ENCODE measurements at regions not wholly inside any gene's neighbourhood (a gene's known extent, or its start where the extent isn't known, plus 50 kb on each side); places are given as distances from the start of the nearest gene placed in this dataset.

GRCh38 chr11:98587884-98588283 lies 432.9 kb upstream of the CNTN5 start:
- H2AFZ ChIP-seq (ENCODE audit: low read depth, low read length), result no peak overlapping the region
- no peaks in the 10 kb centered on the region for H3K9me3 ChIP-seq (ENCODE audit: low read length)
- no peaks in the 10 kb centered on the region for H3K36me3 ChIP-seq (ENCODE audit: insufficient read depth, low read length)
- H3K27me3 ChIP-seq (ENCODE audit: insufficient read depth, low read length), result no peaks in the 10 kb centered on the region
- H3K4me1 ChIP-seq (ENCODE audit: insufficient read depth, low read length), result no peaks in the 10 kb centered on the region
- H3K4me3 ChIP-seq (ENCODE audit: low read length), result no peak overlapping the region

GRCh38 chr11:98589967-98590366 lies 430.8 kb upstream of the CNTN5 start:
- Histone ChIP-seq H3K4me3 (ENCODE audit: low read length) (no peak overlapping the region), H3K4me1 (ENCODE audit: insufficient read depth, low read length) (no peaks in the 10 kb centered on the region), H3K27me3 (ENCODE audit: insufficient read depth, low read length) (no peaks in the 10 kb centered on the region), H3K9me3 (ENCODE audit: low read length) (no peaks in the 10 kb centered on the region), H2AFZ (ENCODE audit: low read depth, low read length) (no peak overlapping the region), H3K36me3 (ENCODE audit: insufficient read depth, low read length) (no peaks in the 10 kb centered on the region)

- Histone ChIP-seq H3K4me1 (ENCODE audit: insufficient read depth, low read length) (no peaks in the 10 kb centered on the region), H2AFZ (ENCODE audit: low read depth, low read length) (no peak overlapping the region), H3K9me3 (ENCODE audit: low read length) (no peaks in the 10 kb centered on the region), H3K4me3 (ENCODE audit: low read length) (no peak overlapping the region), H3K27me3 (ENCODE audit: insufficient read depth, low read length) (no peaks in the 10 kb centered on the region), H3K36me3 (ENCODE audit: insufficient read depth, low read length) (no peaks in the 10 kb centered on the region)
These were observed 420.6 kb upstream of the CNTN5 start for GRCh38 chr11:98600103-98600502.

- Histone ChIP-seq H3K36me3 (ENCODE audit: insufficient read depth, low read length) (no peaks in the 10 kb centered on the region), H2AFZ (ENCODE audit: low read depth, low read length) (no peak overlapping the region), H3K9me3 (ENCODE audit: low read length) (no peaks in the 10 kb centered on the region), H3K4me1 (ENCODE audit: insufficient read depth, low read length) (no peaks in the 10 kb centered on the region), H3K4me3 (ENCODE audit: low read length) (no peak overlapping the region), H3K27me3 (ENCODE audit: insufficient read depth, low read length) (no peaks in the 10 kb centered on the region)
These were observed 419.7 kb upstream of the CNTN5 start for GRCh38 chr11:98600786-98601773.

GRCh38 chr11:98616098-98616655 lies 404.6 kb upstream of the CNTN5 start:
- Histone ChIP-seq H3K4me3 (ENCODE audit: low read length) (no peak overlapping the region), H3K27me3 (ENCODE audit: insufficient read depth, low read length) (no peaks in the 10 kb centered on the region), H2AFZ (ENCODE audit: low read depth, low read length) (no peak overlapping the region), H3K9me3 (ENCODE audit: low read length) (no peaks in the 10 kb centered on the region), H3K4me1 (ENCODE audit: insufficient read depth, low read length) (no peaks in the 10 kb centered on the region), H3K36me3 (ENCODE audit: insufficient read depth, low read length) (no peaks in the 10 kb centered on the region)

- no peak overlapping the region for H2AFZ ChIP-seq (ENCODE audit: low read depth, low read length)
- no peaks in the 10 kb centered on the region for H3K4me1 ChIP-seq (ENCODE audit: insufficient read depth, low read length)
- H3K9me3 ChIP-seq (ENCODE audit: low read length), result no peaks in the 10 kb centered on the region
- no peaks in the 10 kb centered on the region for H3K36me3 ChIP-seq (ENCODE audit: insufficient read depth, low read length)
- no peak overlapping the region for H3K4me3 ChIP-seq (ENCODE audit: low read length)
- no peaks in the 10 kb centered on the region for H3K27me3 ChIP-seq (ENCODE audit: insufficient read depth, low read length)
These were observed 399.0 kb upstream of the CNTN5 start for GRCh38 chr11:98621767-98622166.

- H3K36me3 ChIP-seq (ENCODE audit: insufficient read depth, low read length), result no peaks in the 10 kb centered on the region
- H3K4me1 ChIP-seq (ENCODE audit: insufficient read depth, low read length), result no peaks in the 10 kb centered on the region
- H2AFZ ChIP-seq (ENCODE audit: low read depth, low read length), result no peak overlapping the region
- H3K27me3 ChIP-seq (ENCODE audit: insufficient read depth, low read length), result no peaks in the 10 kb centered on the region
- H3K9me3 ChIP-seq (ENCODE audit: low read length), result no peaks in the 10 kb centered on the region
- no peak overlapping the region for H3K4me3 ChIP-seq (ENCODE audit: low read length)
These were observed 395.2 kb upstream of the CNTN5 start for GRCh38 chr11:98625526-98625925.

GRCh38 chr11:98630736-98631135 lies 390.0 kb upstream of the CNTN5 start:
- no peak overlapping the region for H3K4me3 ChIP-seq (ENCODE audit: low read length)
- no peaks in the 10 kb centered on the region for H3K4me1 ChIP-seq (ENCODE audit: insufficient read depth, low read length)
- no peak overlapping the region for H2AFZ ChIP-seq (ENCODE audit: low read depth, low read length)
- no peaks in the 10 kb centered on the region for H3K9me3 ChIP-seq (ENCODE audit: low read length)
- H3K27me3 ChIP-seq (ENCODE audit: insufficient read depth, low read length), result no peaks in the 10 kb centered on the region
- H3K36me3 ChIP-seq (ENCODE audit: insufficient read depth, low read length), result no peaks in the 10 kb centered on the region

GRCh38 chr11:98657711-98658110 lies 363.0 kb upstream of the CNTN5 start:
- no peak overlapping the region for H3K4me3 ChIP-seq (ENCODE audit: low read length)
- no peaks in the 10 kb centered on the region for H3K27me3 ChIP-seq (ENCODE audit: insufficient read depth, low read length)
- no peaks in the 10 kb centered on the region for H3K9me3 ChIP-seq (ENCODE audit: low read length)
- no peak overlapping the region for H2AFZ ChIP-seq (ENCODE audit: low read depth, low read length)
- H3K36me3 ChIP-seq (ENCODE audit: insufficient read depth, low read length), result no peaks in the 10 kb centered on the region
- H3K4me1 ChIP-seq (ENCODE audit: insufficient read depth, low read length), result no peaks in the 10 kb centered on the region

GRCh38 chr11:98659431-98659830 lies 361.3 kb upstream of the CNTN5 start:
- no peaks in the 10 kb centered on the region for H3K36me3 ChIP-seq (ENCODE audit: insufficient read depth, low read length)

GRCh38 chr11:98674390-98674789 lies 346.4 kb upstream of the CNTN5 start:
- no peaks in the 10 kb centered on the region for H3K36me3 ChIP-seq (ENCODE audit: insufficient read depth, low read length)

More at GRCh38 chr11:98659431-98659830, 361.3 kb upstream of the CNTN5 start:
- Histone ChIP-seq H3K4me1 (ENCODE audit: insufficient read depth, low read length) (no peaks in the 10 kb centered on the region), H3K4me3 (ENCODE audit: low read length) (no peak overlapping the region), H3K9me3 (ENCODE audit: low read length) (no peaks in the 10 kb centered on the region), H3K27me3 (ENCODE audit: insufficient read depth, low read length) (no peaks in the 10 kb centered on the region), H2AFZ (ENCODE audit: low read depth, low read length) (no peak overlapping the region)

GRCh38 chr11:98679673-98680072 lies 341.1 kb upstream of the CNTN5 start:
- no peak overlapping the region for H3K4me3 ChIP-seq (ENCODE audit: low read length)

More at GRCh38 chr11:98674390-98674789, 346.4 kb upstream of the CNTN5 start:
- Histone ChIP-seq H3K9me3 (ENCODE audit: low read length) (no peaks in the 10 kb centered on the region), H3K4me1 (ENCODE audit: insufficient read depth, low read length) (no peaks in the 10 kb centered on the region), H2AFZ (ENCODE audit: low read depth, low read length) (no peak overlapping the region), H3K4me3 (ENCODE audit: low read length) (no peak overlapping the region), H3K27me3 (ENCODE audit: insufficient read depth, low read length) (no peaks in the 10 kb centered on the region)

GRCh38 chr11:98701541-98701940 lies 319.2 kb upstream of the CNTN5 start:
- H3K36me3 ChIP-seq (ENCODE audit: insufficient read depth, low read length), result no peaks in the 10 kb centered on the region
- H3K4me1 ChIP-seq (ENCODE audit: insufficient read depth, low read length), result no peaks in the 10 kb centered on the region
- H3K9me3 ChIP-seq (ENCODE audit: low read length), result no peaks in the 10 kb centered on the region
- no peak overlapping the region for H3K4me3 ChIP-seq (ENCODE audit: low read length)
- H3K27me3 ChIP-seq (ENCODE audit: insufficient read depth, low read length), result no peaks in the 10 kb centered on the region
- H2AFZ ChIP-seq (ENCODE audit: low read depth, low read length), result no peak overlapping the region

More at GRCh38 chr11:98679673-98680072, 341.1 kb upstream of the CNTN5 start:
- no peaks in the 10 kb centered on the region for H3K36me3 ChIP-seq (ENCODE audit: insufficient read depth, low read length)
- no peaks in the 10 kb centered on the region for H3K4me1 ChIP-seq (ENCODE audit: insufficient read depth, low read length)
- no peak overlapping the region for H2AFZ ChIP-seq (ENCODE audit: low read depth, low read length)
- no peaks in the 10 kb centered on the region for H3K9me3 ChIP-seq (ENCODE audit: low read length)
- H3K27me3 ChIP-seq (ENCODE audit: insufficient read depth, low read length), result no peaks in the 10 kb centered on the region

Measured in neuron (in vitro differentiated cells).